Type B pancreatic cell (in vitro differentiated cells): ENCODE measurements at regions not wholly inside any gene's neighbourhood (a gene's known extent, or its start where the extent isn't known, plus 50 kb on each side); places are given as distances from the start of the nearest gene placed in this dataset.

Source experiments
- DNase-seq: peaks from one replicate; pipeline ENCODE4 v3.0.0; 2021; ENCODE audit warnings: mixed read lengths; ENCODE audit not compliant: unreplicated experiment; ENCODE audit errors: extremely low spot score
- H3K27ac Mint-ChIP-seq: 2 replicates; pipeline ENCODE4 v1.8.0; 2021; ENCODE audit warnings: mild to moderate bottlenecking, mixed read lengths
- H3K27me3 Mint-ChIP-seq: 2 replicates; pipeline ENCODE4 v1.8.0; 2021; ENCODE audit warnings: mixed read lengths
- H3K36me3 Mint-ChIP-seq: 2 replicates; pipeline ENCODE4 v1.8.0; 2021; ENCODE audit warnings: mixed read lengths
- H3K4me1 Mint-ChIP-seq: one replicate; pipeline ENCODE4 v1.8.0; 2021; ENCODE audit warnings: mixed read lengths; ENCODE audit not compliant: unreplicated experiment
- H3K4me3 Mint-ChIP-seq: 2 replicates; pipeline ENCODE4 v1.8.0; 2021; ENCODE audit warnings: mild to moderate bottlenecking, mixed read lengths
- H3K9me3 Mint-ChIP-seq: 2 replicates; pipeline ENCODE4 v1.8.0; 2021; ENCODE audit warnings: mixed read lengths
- TF ChIP-seq, protein P1 (sequence below): fragments of 200-600 bp; sonication (generic); conservative IDR thresholded peaks from 2 replicates; pipeline ENCODE4 v1.5.0; 2021; ENCODE audit warnings: antibody characterized with exemption, mild to moderate bottlenecking

DNA sequence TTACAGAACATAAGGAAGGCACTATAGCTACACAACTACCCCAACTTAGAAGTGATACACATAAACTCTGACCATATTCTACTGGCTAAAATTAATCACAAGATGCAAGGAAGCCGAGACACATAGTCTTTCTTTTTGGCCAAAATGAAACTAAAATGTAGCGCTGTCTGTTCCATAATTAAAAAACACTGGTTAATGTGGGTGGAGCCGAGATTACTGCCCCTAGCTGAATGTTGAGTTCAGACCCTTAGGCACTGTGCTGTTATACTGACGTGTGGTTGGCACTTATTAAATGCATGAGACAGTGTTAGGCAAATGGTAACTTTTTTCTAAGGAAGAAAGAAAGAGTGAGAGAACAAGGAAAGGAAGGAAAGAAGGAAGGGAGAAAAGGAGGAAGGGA, 254.6 kb upstream of the RND3 start:
- no peak overlapping the region for H3K27ac Mint-ChIP-seq
- peaks cover 4% of the 10 kb centered on the region for H3K4me1 Mint-ChIP-seq
- TF ChIP-seq, protein P1, sequence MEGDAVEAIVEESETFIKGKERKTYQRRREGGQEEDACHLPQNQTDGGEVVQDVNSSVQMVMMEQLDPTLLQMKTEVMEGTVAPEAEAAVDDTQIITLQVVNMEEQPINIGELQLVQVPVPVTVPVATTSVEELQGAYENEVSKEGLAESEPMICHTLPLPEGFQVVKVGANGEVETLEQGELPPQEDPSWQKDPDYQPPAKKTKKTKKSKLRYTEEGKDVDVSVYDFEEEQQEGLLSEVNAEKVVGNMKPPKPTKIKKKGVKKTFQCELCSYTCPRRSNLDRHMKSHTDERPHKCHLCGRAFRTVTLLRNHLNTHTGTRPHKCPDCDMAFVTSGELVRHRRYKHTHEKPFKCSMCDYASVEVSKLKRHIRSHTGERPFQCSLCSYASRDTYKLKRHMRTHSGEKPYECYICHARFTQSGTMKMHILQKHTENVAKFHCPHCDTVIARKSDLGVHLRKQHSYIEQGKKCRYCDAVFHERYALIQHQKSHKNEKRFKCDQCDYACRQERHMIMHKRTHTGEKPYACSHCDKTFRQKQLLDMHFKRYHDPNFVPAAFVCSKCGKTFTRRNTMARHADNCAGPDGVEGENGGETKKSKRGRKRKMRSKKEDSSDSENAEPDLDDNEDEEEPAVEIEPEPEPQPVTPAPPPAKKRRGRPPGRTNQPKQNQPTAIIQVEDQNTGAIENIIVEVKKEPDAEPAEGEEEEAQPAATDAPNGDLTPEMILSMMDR, result no peak
- H3K36me3 Mint-ChIP-seq, result no peaks in the 10 kb centered on the region
- no peaks in the 10 kb centered on the region for H3K27me3 Mint-ChIP-seq
- no peaks in the 10 kb centered on the region for H3K9me3 Mint-ChIP-seq
- no peak overlapping the region for H3K4me3 Mint-ChIP-seq
- DNase-seq, result no peak

DNA sequence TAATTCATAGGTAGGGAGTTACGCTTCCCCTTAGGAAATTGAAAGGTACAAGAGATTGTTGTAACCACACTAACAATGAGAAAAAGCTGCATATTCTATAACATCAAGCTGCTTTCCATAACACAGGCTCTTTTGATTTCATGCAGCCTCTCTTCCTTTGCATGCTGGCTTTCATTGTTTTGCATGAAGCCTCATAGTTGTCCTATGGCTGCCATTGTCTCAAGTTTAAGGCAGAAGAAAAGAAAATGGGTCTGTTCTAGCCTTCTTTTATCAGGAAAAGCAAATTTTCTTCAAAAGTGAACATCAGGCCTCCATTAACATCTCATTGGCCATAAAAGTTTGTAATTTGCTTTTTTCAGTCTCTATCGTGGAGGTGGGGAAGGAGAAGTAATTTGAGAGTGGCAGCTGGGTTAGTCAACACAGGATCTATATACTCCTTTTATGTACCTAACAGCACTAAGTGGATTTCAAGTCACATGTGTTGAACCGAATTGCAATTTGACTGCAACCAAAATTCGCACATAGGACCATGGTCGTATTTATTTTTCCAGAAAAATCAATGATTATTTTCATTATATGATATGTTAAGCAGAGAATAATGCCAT, 248.5 kb upstream of the RND3 start:
- Mint-ChIP-seq H3K36me3 (no peaks in the 10 kb centered on the region), H3K4me3 (no peak overlapping the region), H3K9me3 (no peaks in the 10 kb centered on the region), H3K27me3 (no peaks in the 10 kb centered on the region), H3K27ac (no peak overlapping the region), H3K4me1 (peaks cover 12% of the 10 kb centered on the region)
- DNase-seq, result no peak
- TF ChIP-seq, protein P1, result no peak

DNA sequence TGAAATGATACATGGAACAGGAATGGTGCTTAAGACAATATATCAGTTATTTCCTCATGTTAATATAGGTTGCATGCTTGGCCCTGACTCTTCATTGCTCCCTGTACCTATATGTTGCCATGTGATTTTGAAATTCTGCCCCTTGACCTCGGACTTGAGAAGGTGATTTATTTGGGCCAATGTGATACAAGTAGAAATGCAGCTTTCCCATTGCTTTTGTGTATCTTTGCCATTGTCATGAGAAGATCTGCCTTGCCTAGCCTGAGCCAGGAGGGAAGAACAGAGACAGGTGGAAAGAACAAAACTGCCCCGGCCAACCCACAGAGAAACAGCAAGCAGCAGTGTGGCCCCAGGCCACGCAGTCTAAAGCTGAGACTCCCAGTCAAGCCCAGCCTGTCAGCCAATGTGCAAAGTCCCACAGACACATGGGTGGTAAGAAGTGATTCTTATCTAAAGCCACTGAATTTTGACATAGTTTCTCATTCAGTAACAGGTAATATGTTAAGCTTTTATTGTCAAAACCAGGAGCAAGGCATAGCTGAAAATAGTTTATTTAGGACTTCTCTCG, 245.7 kb upstream of the RND3 start:
- no peak overlapping the region for H3K27ac Mint-ChIP-seq
- no peaks in the 10 kb centered on the region for H3K36me3 Mint-ChIP-seq
- no peak overlapping the region for H3K4me3 Mint-ChIP-seq
- TF ChIP-seq, protein P1, result no peak
- no peak for DNase-seq
- H3K9me3 Mint-ChIP-seq, result no peaks in the 10 kb centered on the region
- H3K27me3 Mint-ChIP-seq, result no peaks in the 10 kb centered on the region
- peaks cover 8% of the 10 kb centered on the region for H3K4me1 Mint-ChIP-seq

DNA sequence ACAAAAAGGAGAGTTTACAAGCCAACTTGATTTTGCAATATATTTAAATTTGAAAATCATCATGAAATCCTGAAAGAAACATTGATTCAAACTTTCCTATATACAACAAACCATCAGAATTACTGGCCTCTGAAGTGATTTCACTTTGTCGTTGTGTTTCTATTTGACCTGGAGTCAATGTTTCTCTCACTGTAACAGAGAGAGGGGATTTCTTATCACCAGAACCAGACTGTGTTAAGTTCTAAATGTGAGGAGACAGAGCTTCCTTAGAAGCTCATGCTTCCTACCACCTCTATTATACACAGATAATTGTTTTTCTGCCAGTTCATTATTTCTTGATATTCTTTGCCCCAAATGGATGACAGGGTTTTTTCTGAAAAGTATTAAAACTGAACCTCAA, 245.0 kb upstream of the RND3 start:
- TF ChIP-seq, protein P1, result no peak
- Mint-ChIP-seq H3K27ac (no peak overlapping the region), H3K4me3 (no peak overlapping the region), H3K9me3 (no peaks in the 10 kb centered on the region), H3K36me3 (no peaks in the 10 kb centered on the region), H3K4me1 (peaks cover 8% of the 10 kb centered on the region), H3K27me3 (no peaks in the 10 kb centered on the region)
- no peak for DNase-seq

DNA sequence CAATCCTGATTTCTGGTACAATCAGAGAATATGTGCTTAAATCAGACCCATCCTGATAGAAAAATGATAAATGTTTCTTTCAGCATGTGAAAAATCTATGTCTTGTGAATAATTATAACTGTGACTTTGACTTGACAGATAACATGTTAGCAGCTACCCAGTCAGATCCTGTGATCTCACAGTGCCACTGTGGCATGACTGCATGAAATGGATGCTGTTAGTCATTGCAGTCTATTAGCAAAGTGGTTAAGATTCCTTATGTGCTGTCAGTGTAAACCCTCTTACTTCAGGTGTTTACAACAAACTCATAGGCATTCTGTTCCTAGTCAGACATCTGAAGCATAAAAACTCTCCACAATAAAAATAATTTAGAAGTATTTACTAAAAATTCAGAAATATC, 244.6 kb upstream of the RND3 start:
- DNase-seq, result no peak
- no peaks in the 10 kb centered on the region for H3K9me3 Mint-ChIP-seq
- H3K4me3 Mint-ChIP-seq, result no peak overlapping the region
- no peaks in the 10 kb centered on the region for H3K36me3 Mint-ChIP-seq
- H3K4me1 Mint-ChIP-seq, result peaks cover 8% of the 10 kb centered on the region
- TF ChIP-seq, protein P1, result no peak
- H3K27me3 Mint-ChIP-seq, result no peaks in the 10 kb centered on the region
- H3K27ac Mint-ChIP-seq, result no peak overlapping the region
